ENCODE measurements at regions not wholly inside any gene's neighbourhood (a gene's known extent, or its start where the extent isn't known, plus 50 kb on each side); places are given as distances from the start of the nearest gene placed in this dataset.

DNA sequence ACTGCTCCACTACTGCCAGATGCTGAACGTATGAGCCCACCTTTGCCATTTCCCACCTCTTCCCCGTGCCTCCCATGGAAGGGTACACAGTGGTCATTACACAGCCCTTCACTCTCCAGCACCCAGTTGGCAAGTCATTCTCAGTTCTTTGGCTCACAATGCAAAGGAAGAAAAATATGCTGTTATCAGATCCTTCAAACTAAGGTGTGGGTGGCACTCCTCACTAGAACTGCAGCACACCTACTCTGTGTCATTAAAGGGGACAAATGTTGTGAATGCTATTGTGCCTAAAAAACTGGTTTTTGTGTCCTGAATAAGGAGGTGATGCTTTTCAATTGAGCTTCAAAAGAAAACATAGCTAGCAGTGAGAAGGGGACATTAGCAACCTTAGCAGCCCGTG, 183.1 kb upstream of the SNX2 start:
- Histone ChIP-seq H3K36me3 (ENCODE audit: control insufficient read depth in 2 of 2, insufficient read depth in 1 of 2, low read length in 2 of 2) (no peaks in the 10 kb centered on the region), H3K4me3 (ENCODE audit: low read depth, low read length) (no peak overlapping the region), H3K9me3 (ENCODE audit: control insufficient read depth, insufficient read depth, low read depth, low read length) (no peaks in the 10 kb centered on the region), H3K4me1 (ENCODE audit: control insufficient read depth, insufficient read depth, low read length) (no peaks in the 10 kb centered on the region), H3K27ac (ENCODE audit: extremely low read depth, low read depth, low read length) (no peak overlapping the region)
- ChIA-PET CTCF (no interaction called here), POLR2A (no interaction called here)
- TF ChIP-seq, protein P1, sequence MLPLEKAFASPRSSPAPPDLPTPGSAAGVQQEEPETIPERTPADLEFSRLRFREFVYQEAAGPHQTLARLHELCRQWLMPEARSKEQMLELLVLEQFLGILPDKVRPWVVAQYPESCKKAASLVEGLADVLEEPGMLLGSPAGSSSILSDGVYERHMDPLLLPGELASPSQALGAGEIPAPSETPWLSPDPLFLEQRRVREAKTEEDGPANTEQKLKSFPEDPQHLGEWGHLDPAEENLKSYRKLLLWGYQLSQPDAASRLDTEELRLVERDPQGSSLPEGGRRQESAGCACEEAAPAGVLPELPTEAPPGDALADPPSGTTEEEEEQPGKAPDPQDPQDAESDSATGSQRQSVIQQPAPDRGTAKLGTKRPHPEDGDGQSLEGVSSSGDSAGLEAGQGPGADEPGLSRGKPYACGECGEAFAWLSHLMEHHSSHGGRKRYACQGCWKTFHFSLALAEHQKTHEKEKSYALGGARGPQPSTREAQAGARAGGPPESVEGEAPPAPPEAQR (tag by site-specific recombination; IDR thresholded peaks at IDR 0.05) = no peak
- TF ChIP-seq ZFHX2 (tag by site-specific recombination; conservative IDR thresholded peaks at IDR 0.05) = peak; percentile 63; the same call in 1 of the 2 replicates
- TF ChIP-seq EGR2 (tag by site-specific recombination; IDR thresholded peaks at IDR 0.05; ENCODE audit: low read depth) = peak; percentile 62

GRCh38 chr5:122599000-122599399, 175.9 kb upstream of the SNX2 start:
- POLR2A ChIA-PET = no interaction called here
- Histone ChIP-seq H3K4me1 (ENCODE audit: control insufficient read depth, insufficient read depth, low read length) (peaks cover 4% of the 10 kb centered on the region; the same call in 1 of the 2 replicates), H3K4me3 (ENCODE audit: low read depth, low read length) (no peak overlapping the region), H3K27ac (ENCODE audit: extremely low read depth, low read depth, low read length) (no peak overlapping the region), H3K9me3 (ENCODE audit: control insufficient read depth, insufficient read depth, low read depth, low read length) (no peaks in the 10 kb centered on the region), H3K36me3 (ENCODE audit: control insufficient read depth in 2 of 2, insufficient read depth in 1 of 2, low read length in 2 of 2) (no peaks in the 10 kb centered on the region)
- CTCF ChIA-PET = no interaction called here
- TF ChIP-seq ZFP3 (tag by site-specific recombination; IDR thresholded peaks at IDR 0.05; ENCODE audit: low read depth) = no peak
- no peak for TF ChIP-seq TSHZ1 (tag by site-specific recombination; IDR thresholded peaks at IDR 0.05; ENCODE audit: borderline replicate concordance)
- no peak for TF ChIP-seq ZNF629 (tag by site-specific recombination; IDR thresholded peaks at IDR 0.05)
- no peak for TF ChIP-seq ZNF155 (tag by site-specific recombination; IDR thresholded peaks at IDR 0.05)
- no peak for TF ChIP-seq REPIN1 (tag by site-specific recombination; IDR thresholded peaks at IDR 0.05; ENCODE audit: low read depth)
- TF ChIP-seq ZNF837 (tag by site-specific recombination; IDR thresholded peaks at IDR 0.05) = no peak
- no peak for TF ChIP-seq FEZF1 (tag by site-specific recombination; IDR thresholded peaks at IDR 0.05)
- no peak for TF ChIP-seq PBX3 (CRISPR knock-in tag; IDR thresholded peaks at IDR 0.05)
- TF ChIP-seq BCL6B (tag by site-specific recombination; IDR thresholded peaks at IDR 0.05) = no peak
- no peak for TF ChIP-seq ZNF302 (tag by site-specific recombination; IDR thresholded peaks at IDR 0.05; ENCODE audit: low read depth)
- TF ChIP-seq, protein P2, sequence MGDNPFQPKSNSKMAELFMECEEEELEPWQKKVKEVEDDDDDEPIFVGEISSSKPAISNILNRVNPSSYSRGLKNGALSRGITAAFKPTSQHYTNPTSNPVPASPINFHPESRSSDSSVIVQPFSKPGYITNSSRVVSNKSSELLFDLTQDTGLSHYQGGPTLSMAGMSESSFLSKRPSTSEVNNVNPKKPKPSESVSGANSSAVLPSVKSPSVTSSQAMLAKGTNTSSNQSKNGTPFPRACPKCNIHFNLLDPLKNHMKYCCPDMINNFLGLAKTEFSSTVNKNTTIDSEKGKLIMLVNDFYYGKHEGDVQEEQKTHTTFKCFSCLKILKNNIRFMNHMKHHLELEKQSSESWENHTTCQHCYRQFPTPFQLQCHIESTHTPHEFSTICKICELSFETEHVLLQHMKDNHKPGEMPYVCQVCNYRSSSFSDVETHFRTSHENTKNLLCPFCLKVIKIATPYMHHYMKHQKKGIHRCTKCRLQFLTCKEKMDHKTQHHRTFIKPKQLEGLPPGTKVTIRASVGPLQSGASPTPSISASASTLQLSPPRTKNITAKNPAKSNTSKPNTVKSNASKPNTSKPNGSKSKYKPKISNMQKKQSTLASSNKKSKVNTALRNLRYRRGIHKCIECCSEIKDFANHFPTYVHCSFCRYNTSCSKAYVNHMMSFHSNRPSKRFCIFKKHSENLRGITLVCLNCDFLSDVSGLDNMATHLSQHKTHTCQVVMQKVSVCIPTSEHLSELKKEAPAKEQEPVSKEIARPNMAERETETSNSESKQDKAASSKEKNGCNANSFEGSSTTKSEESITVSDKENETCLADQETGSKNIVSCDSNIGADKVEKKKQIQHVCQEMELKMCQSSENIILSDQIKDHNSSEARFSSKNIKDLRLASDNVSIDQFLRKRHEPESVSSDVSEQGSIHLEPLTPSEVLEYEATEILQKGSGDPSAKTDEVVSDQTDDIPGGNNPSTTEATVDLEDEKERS (tag by site-specific recombination; IDR thresholded peaks at IDR 0.05) = no peak
- TF ChIP-seq ZNF555 (tag by site-specific recombination; conservative IDR thresholded peaks at IDR 0.05) = no peak

Data from HEK293 (cell line).